ENCODE measurements at regions not wholly inside any gene's neighbourhood (a gene's known extent, or its start where the extent isn't known, plus 50 kb on each side); places are given as distances from the start of the nearest gene placed in this dataset.
"Not testable (repeated sequence)": the region's sequence is repeated elsewhere in the genome, so short reads cannot be mapped to it uniquely, and the experiment has no call there.

- no peak for DNase-seq (ENCODE audit: low read depth in 2 of 2, low spot score in 1 of 2)
Observed at GRCh38 chr13:87736849-87737385, 65.7 kb downstream of the SLITRK5 start.

- no peak for DNase-seq (ENCODE audit: low read depth in 2 of 2, low spot score in 1 of 2)
Observed at GRCh38 chr13:87754097-87754496, 82.9 kb downstream of the SLITRK5 start.

GRCh38 chr13:87769445-87769844 lies 98.3 kb downstream of the SLITRK5 start:
- DNase-seq (ENCODE audit: low read depth in 2 of 2, low spot score in 1 of 2): no peak

GRCh38 chr13:87777387-87777786 lies 106.2 kb downstream of the SLITRK5 start:
- no peak for DNase-seq (ENCODE audit: low read depth in 2 of 2, low spot score in 1 of 2)

- no peak for DNase-seq (ENCODE audit: low read depth in 2 of 2, low spot score in 1 of 2)
Observed at GRCh38 chr13:87778128-87778527, 107.0 kb downstream of the SLITRK5 start.

- no peak for DNase-seq (ENCODE audit: low read depth in 2 of 2, low spot score in 1 of 2)
Observed at GRCh38 chr13:87779426-87779825, 108.3 kb downstream of the SLITRK5 start.

GRCh38 chr13:87783366-87783765 lies 112.2 kb downstream of the SLITRK5 start:
- no peak for DNase-seq (ENCODE audit: low read depth in 2 of 2, low spot score in 1 of 2)

GRCh38 chr13:87788363-87788762 lies 117.2 kb downstream of the SLITRK5 start:
- DNase-seq (ENCODE audit: low read depth in 2 of 2, low spot score in 1 of 2): no peak

GRCh38 chr13:87792878-87793277 lies 121.7 kb downstream of the SLITRK5 start:
- no peak for DNase-seq (ENCODE audit: low read depth in 2 of 2, low spot score in 1 of 2)

GRCh38 chr13:87798536-87798935 lies 127.4 kb downstream of the SLITRK5 start:
- no peak for DNase-seq (ENCODE audit: low read depth in 2 of 2, low spot score in 1 of 2)

- no peak for DNase-seq (ENCODE audit: low read depth in 2 of 2, low spot score in 1 of 2)
Observed at GRCh38 chr13:87810391-87810801, 139.2 kb downstream of the SLITRK5 start.

- DNase-seq (ENCODE audit: low read depth in 2 of 2, low spot score in 1 of 2): no peak
Observed at GRCh38 chr13:87810920-87811344, 139.8 kb downstream of the SLITRK5 start.

GRCh38 chr13:87814403-87814802 lies 143.2 kb downstream of the SLITRK5 start:
- DNase-seq (ENCODE audit: low read depth in 2 of 2, low spot score in 1 of 2): no peak

GRCh38 chr13:87820241-87820640 lies 149.1 kb downstream of the SLITRK5 start:
- no peak for DNase-seq (ENCODE audit: low read depth in 2 of 2, low spot score in 1 of 2)

GRCh38 chr13:87821512-87821911 lies 150.3 kb downstream of the SLITRK5 start:
- DNase-seq (ENCODE audit: low read depth in 2 of 2, low spot score in 1 of 2): no peak

- not testable (repeated sequence) for DNase-seq (ENCODE audit: low read depth in 2 of 2, low spot score in 1 of 2)
Observed at GRCh38 chr13:87826301-87826700, 155.1 kb downstream of the SLITRK5 start.

GRCh38 chr13:87827479-87827878 lies 156.3 kb downstream of the SLITRK5 start:
- no peak for DNase-seq (ENCODE audit: low read depth in 2 of 2, low spot score in 1 of 2)

GRCh38 chr13:87837522-87837921 lies 166.4 kb downstream of the SLITRK5 start:
- DNase-seq (ENCODE audit: low read depth in 2 of 2, low spot score in 1 of 2): no peak

GRCh38 chr13:87837946-87838345 lies 166.8 kb downstream of the SLITRK5 start:
- DNase-seq (ENCODE audit: low read depth in 2 of 2, low spot score in 1 of 2): no peak

- no peak for DNase-seq (ENCODE audit: low read depth in 2 of 2, low spot score in 1 of 2)
Observed at GRCh38 chr13:87851410-87851809, 180.2 kb downstream of the SLITRK5 start.

GRCh38 chr13:87855553-87855952 lies 184.4 kb downstream of the SLITRK5 start:
- DNase-seq (ENCODE audit: low read depth in 2 of 2, low spot score in 1 of 2): no peak

GRCh38 chr13:87859261-87859660 lies 188.1 kb downstream of the SLITRK5 start:
- DNase-seq (ENCODE audit: low read depth in 2 of 2, low spot score in 1 of 2): no peak

- no peak for DNase-seq (ENCODE audit: low read depth in 2 of 2, low spot score in 1 of 2)
Observed at GRCh38 chr13:87867426-87867825, 196.3 kb downstream of the SLITRK5 start.

GRCh38 chr13:87868731-87869130 lies 197.6 kb downstream of the SLITRK5 start:
- no peak for DNase-seq (ENCODE audit: low read depth in 2 of 2, low spot score in 1 of 2)
